ENCODE measurements at regions not wholly inside any gene's neighbourhood (a gene's known extent, or its start where the extent isn't known, plus 50 kb on each side); places are given as distances from the start of the nearest gene placed in this dataset.

GRCh38 chrX:34072906-34073305, 59.2 kb downstream of the FAM47A start:
- no peak for FAIRE-seq
- no peak overlapping the region for H3K9ac ChIP-seq (ENCODE audit: insufficient read depth in 1 of 2, low read depth in 2 of 2, low read length in 2 of 2)
- intact Hi-C loops (cut with micrococcal nuclease) (no loop called here), in situ Hi-C loops (cut with MboI) (no loop called here)
- CTCF ChIA-PET (ENCODE audit: low intra/inter-chr PET ratio) = no interaction called here
- POLR2A ChIA-PET = no interaction called here
- H4K20me1 ChIP-seq (replicated peaks; ENCODE audit: control insufficient read depth, insufficient read depth, low read length) = no peaks in the 10 kb centered on the region
- ATAC-seq = no peak
- DNase-seq (ENCODE audit: extremely low read depth in 1 of 4, low spot score in 3 of 4) = no peak
- BruUV-seq (replicated peaks) = no TSS peak
- no peaks in the 10 kb centered on the region for H3K9me3 ChIP-seq (replicated peaks; ENCODE audit: control insufficient read depth, insufficient read depth, low read depth, low read length)
- H3K27ac ChIP-seq (ENCODE audit: extremely low read depth, low read depth, low read length) = no peak overlapping the region
- H3K27me3 ChIP-seq (ENCODE audit: control insufficient read depth in 2 of 2, insufficient read depth in 2 of 2, low read length in 2 of 2) = no peaks in the 10 kb centered on the region
- no peaks in the 10 kb centered on the region for H3K4me1 ChIP-seq (replicated peaks in 1 of 2; ENCODE audit: control insufficient read depth in 2 of 2, insufficient read depth in 2 of 2, low read length in 2 of 2)
- H2AFZ ChIP-seq (ENCODE audit: low read depth, low read length) = no peak overlapping the region
- H3K79me2 ChIP-seq (ENCODE audit: control insufficient read depth, insufficient read depth, low read length) = no peaks in the 10 kb centered on the region
- H3K9me1 ChIP-seq (ENCODE audit: control insufficient read depth, insufficient read depth, low read length) = no peaks in the 10 kb centered on the region
- no peak overlapping the region for H3K4me3 ChIP-seq
- H3K4me2 ChIP-seq (ENCODE audit: insufficient read depth, low read length) = no peak overlapping the region
- no peak for TF ChIP-seq KDM2B (CRISPR knock-in tag; IDR thresholded peaks at IDR 0.05)
- TF ChIP-seq RBFOX2 (IDR thresholded peaks at IDR 0.05; ENCODE audit: low read depth, low read length) = no peak
- no peak for TF ChIP-seq MLX (CRISPR knock-in tag; conservative IDR thresholded peaks at IDR 0.05)
- no peak for TF ChIP-seq NEUROD1 (IDR thresholded peaks at IDR 0.05; ENCODE audit: borderline replicate concordance, low read depth, low read length, partially characterized antibody)
- no peak for TF ChIP-seq IRF1 (CRISPR knock-in tag; IDR thresholded peaks at IDR 0.05; ENCODE audit: borderline replicate concordance)
- no peak for TF ChIP-seq MECOM (CRISPR knock-in tag; IDR thresholded peaks at IDR 0.05)
- TF ChIP-seq HMG20B (CRISPR knock-in tag; IDR thresholded peaks at IDR 0.05) = no peak
- no peak for TF ChIP-seq PREB (CRISPR knock-in tag; IDR thresholded peaks at IDR 0.05)
- TF ChIP-seq ZNF717 (CRISPR knock-in tag; IDR thresholded peaks at IDR 0.05) = no peak
- TF ChIP-seq SMAD2 (IDR thresholded peaks at IDR 0.05; ENCODE audit: low read depth, low read length) = no peak
- TF ChIP-seq CSDE1 (IDR thresholded peaks at IDR 0.05) = no peak
- H3K36me3 ChIP-seq (ENCODE audit: control insufficient read depth, insufficient read depth, low read length) = no peaks in the 10 kb centered on the region

Data from K562 (cell line).